ENCODE measurements at regions not wholly inside any gene's neighbourhood (a gene's known extent, or its start where the extent isn't known, plus 50 kb on each side); places are given as distances from the start of the nearest gene placed in this dataset.
"Not testable (repeated sequence)": the region's sequence is repeated elsewhere in the genome, so short reads cannot be mapped to it uniquely, and the experiment has no call there.

DNA sequence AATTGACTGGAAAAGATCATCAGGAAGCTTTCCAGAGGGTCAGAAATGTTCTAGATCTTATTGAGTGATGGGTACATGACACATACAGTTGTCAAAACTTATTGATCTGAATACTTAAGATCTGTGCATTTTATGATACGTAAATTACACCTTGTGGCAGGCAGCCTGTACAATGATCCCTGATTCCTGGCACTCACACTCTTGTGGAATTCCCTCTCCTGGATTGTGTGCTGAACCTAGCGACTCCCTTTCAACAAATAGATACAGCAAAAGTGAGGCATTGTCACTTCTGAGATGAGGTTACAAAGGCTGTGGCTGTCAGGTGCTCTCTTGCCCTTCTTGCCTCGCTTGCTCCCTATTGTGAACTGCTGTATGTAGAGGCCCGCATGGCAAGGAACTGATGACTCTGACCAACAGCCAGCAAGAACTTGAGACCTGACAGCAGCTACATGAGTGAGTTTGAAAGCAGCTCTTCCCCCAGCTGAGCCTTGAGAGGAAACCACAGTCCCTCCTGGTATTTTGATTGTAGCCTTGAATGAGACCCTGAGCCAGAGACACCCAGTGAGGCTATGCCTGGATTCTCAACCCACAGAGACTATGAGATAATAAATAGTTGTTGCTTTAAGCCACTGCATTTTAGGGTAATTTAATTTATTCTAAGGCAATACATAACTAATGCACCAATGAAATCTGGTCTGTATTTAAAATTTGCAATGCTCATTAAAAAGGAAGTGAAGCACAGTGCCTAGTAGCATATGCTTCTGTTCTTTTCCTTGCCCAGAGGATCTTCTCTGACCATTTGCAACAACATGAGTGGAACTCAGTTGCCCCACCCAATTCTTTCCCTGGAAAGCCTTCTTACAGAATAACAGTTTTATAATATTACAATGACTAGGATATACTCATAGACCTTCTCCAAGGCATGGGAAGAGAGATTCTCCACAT lies 60.5 kb upstream of the IZUMO1R start:
- Histone ChIP-seq H3K27ac (no peak overlapping the region), H3K27me3 (no peaks in the 10 kb centered on the region), H3K4me3 (no peak overlapping the region), H3K36me3 (no peaks in the 10 kb centered on the region), H3K4me1 (no peaks in the 10 kb centered on the region), H3K9me3 (peaks cover 0 to 2% of the 10 kb centered on the region in 2 donors)
- in situ Hi-C loops (cut with MboI; ENCODE audit: low pct_ligation_motif_present in 1 of 4, low pct_unique_long_range_greater_than_20kb in 1 of 4, low sequenced_read_pairs in 3 of 4) (no loop called here), intact Hi-C loops (cut with DNase I; ENCODE audit: low total_unique reads) (no loop called here)
- WGBS, 2 donors (ENCODE audit: low coverage in 1 of 2), result 44 to 71% methylated on average over 2 to 4 of the region's 4 CpGs
- TF ChIP-seq, protein P1, sequence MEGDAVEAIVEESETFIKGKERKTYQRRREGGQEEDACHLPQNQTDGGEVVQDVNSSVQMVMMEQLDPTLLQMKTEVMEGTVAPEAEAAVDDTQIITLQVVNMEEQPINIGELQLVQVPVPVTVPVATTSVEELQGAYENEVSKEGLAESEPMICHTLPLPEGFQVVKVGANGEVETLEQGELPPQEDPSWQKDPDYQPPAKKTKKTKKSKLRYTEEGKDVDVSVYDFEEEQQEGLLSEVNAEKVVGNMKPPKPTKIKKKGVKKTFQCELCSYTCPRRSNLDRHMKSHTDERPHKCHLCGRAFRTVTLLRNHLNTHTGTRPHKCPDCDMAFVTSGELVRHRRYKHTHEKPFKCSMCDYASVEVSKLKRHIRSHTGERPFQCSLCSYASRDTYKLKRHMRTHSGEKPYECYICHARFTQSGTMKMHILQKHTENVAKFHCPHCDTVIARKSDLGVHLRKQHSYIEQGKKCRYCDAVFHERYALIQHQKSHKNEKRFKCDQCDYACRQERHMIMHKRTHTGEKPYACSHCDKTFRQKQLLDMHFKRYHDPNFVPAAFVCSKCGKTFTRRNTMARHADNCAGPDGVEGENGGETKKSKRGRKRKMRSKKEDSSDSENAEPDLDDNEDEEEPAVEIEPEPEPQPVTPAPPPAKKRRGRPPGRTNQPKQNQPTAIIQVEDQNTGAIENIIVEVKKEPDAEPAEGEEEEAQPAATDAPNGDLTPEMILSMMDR (IDR thresholded peaks at IDR 0.05), result no peak
- no peak for TF ChIP-seq POLR2AphosphoS5 (IDR thresholded peaks at IDR 0.05)
- no peak for TF ChIP-seq POLR2A (IDR thresholded peaks at IDR 0.05)
- TF ChIP-seq EP300 (IDR thresholded peaks at IDR 0.05; ENCODE audit: low read depth), result no peak
- DNase-seq, result no peak

GRCh38 chr11:94245121-94245520 lies 59.3 kb upstream of the IZUMO1R start:
- TF ChIP-seq, protein P1 (IDR thresholded peaks at IDR 0.05), result no peak
- TF ChIP-seq EP300 (IDR thresholded peaks at IDR 0.05; ENCODE audit: low read depth), result no peak
- no peak for TF ChIP-seq POLR2AphosphoS5 (IDR thresholded peaks at IDR 0.05)
- DNase-seq, result no peak
- H3K36me3 ChIP-seq, result no peaks in the 10 kb centered on the region
- in situ Hi-C loops (cut with MboI; ENCODE audit: low pct_ligation_motif_present in 1 of 4, low pct_unique_long_range_greater_than_20kb in 1 of 4, low sequenced_read_pairs in 3 of 4), result no loop called here
- no peaks in the 10 kb centered on the region for H3K4me1 ChIP-seq
- intact Hi-C loops (cut with DNase I; ENCODE audit: low total_unique reads), result no loop called here
- no peaks in the 10 kb centered on the region for H3K9me3 ChIP-seq
- H3K4me3 ChIP-seq, result no peak overlapping the region
- no peaks in the 10 kb centered on the region for H3K27me3 ChIP-seq
- no peak overlapping the region for H3K27ac ChIP-seq

DNA sequence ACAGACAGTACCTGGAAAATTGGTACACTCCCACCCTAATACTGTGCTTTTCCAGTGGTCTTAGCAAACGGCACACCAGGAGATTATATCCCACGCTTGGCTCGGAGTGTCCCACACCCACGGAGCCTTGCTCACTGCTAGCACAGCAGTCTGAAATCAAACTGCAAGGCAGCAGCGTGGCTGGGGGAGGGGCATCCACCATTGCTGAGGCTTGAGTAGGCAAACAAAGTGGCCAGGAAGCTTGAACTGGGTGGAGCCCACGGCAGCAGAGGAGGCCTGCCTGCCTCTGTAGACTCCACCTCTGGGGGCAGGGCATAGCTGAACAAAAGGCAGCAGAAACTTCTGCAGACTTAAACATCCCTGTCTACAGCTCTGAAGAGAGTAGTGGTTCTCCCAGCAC lies 56.1 kb upstream of the IZUMO1R start:
- H3K4me1 ChIP-seq; H3K9me3 ChIP-seq; in situ Hi-C loops (cut with MboI; ENCODE audit: low pct_ligation_motif_present in 1 of 4, low pct_unique_long_range_greater_than_20kb in 1 of 4, low sequenced_read_pairs in 3 of 4); H3K4me3 ChIP-seq; H3K36me3 ChIP-seq; H3K27me3 ChIP-seq; intact Hi-C loops (cut with DNase I; ENCODE audit: low total_unique reads); H3K27ac ChIP-seq; DNase-seq: not testable (repeated sequence)
- WGBS, 2 donors (ENCODE audit: low coverage in 1 of 2), result 60 to 76% methylated on average over 1 to 6 of the region's 6 CpGs

DNA sequence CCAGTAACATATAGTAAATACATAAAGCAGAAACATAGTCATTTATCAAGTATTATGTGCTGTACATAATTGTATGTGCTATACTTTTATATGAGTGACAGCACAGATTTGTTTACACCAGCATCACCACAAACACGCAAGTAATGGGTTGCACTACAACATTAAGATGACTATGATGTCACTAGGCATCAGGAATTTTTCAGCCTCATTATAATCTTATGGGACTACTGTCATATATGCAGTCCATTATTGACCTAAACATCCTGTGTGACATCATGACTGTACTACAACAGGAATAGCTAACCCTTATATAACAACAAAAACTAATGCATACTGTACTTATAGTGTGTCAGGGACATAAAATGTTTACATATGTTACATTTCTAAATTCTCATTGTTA lies 50.2 kb upstream of the IZUMO1R start:
- no peak for DNase-seq
- no peak overlapping the region for H3K27ac ChIP-seq
- in situ Hi-C loops (cut with MboI; ENCODE audit: low pct_ligation_motif_present in 1 of 4, low pct_unique_long_range_greater_than_20kb in 1 of 4, low sequenced_read_pairs in 3 of 4) (no loop called here), intact Hi-C loops (cut with DNase I; ENCODE audit: low total_unique reads) (no loop called here)
- H3K4me3 ChIP-seq, result no peak overlapping the region
- WGBS, 2 donors (ENCODE audit: low coverage in 1 of 2), result 90 to 94% methylated on average over 1 of the region's 1 CpG
- H3K27me3 ChIP-seq, result no peaks in the 10 kb centered on the region
- no peaks in the 10 kb centered on the region for H3K36me3 ChIP-seq
- H3K9me3 ChIP-seq, result no peaks in the 10 kb centered on the region
- H3K4me1 ChIP-seq, result no peaks in the 10 kb centered on the region
- TF ChIP-seq EP300 (IDR thresholded peaks at IDR 0.05; ENCODE audit: low read depth) (no peak), POLR2A (IDR thresholded peaks at IDR 0.05) (no peak), POLR2AphosphoS5 (IDR thresholded peaks at IDR 0.05) (no peak)
- TF ChIP-seq, protein P1 (IDR thresholded peaks at IDR 0.05), result no peak

Measured in transverse colon (tissue), 4 donors.